GM18519 (cell line): ENCODE measurements at regions not wholly inside any gene's neighbourhood (a gene's known extent, or its start where the extent isn't known, plus 50 kb on each side); places are given as distances from the start of the nearest gene placed in this dataset.

ENCODE experiments used
- ATAC-seq: cut with Tn5 transposase; IDR thresholded peaks from one replicate; pipeline ENCODE4 v1.9.1; 2021; ENCODE audit warnings: mild to moderate bottlenecking, moderate library complexity; ENCODE audit not compliant: unreplicated experiment, low FRiP score

DNA sequence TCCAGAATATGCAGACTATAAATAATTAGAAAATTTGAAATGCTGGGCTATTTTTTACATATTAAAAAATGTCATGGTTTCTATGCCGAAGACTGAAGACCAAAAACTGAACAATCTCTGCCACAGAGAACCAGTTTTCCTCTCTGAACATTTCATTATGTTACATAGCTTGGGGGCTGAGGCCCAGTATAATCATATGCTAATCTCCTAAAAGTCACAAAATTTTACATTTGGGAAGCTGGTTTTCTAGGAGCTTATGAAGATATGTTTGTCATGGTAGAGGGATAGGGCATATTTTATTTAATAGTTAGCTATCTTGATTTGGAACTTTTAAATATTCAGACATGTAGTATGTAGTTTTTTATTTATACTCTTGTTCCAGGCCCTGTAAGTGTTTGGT lies 167.8 kb downstream of the GPAT3 start:
- no peak for ATAC-seq

GRCh38 chr4:83701041-83701440 lies 165.1 kb downstream of the GPAT3 start:
- ATAC-seq = no peak

DNA sequence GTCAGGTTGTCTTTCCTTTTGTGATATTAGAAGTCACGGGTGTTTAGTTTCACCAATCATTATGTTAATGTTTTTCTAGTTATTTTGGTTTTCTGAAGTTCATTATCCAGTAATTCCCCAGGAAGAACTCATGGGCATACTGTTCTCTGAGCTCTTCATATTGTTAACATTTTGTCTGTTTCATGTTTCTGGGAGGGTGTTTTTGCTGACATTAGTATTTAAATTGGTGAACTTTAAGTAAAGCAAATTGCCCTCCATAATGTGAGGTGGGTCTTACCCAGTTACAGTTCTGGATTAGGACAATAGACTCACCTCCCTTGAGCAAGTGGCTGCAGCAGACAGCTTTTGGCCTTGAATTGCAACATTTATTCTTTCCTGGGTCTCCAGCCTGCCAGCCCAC lies 163.4 kb downstream of the GPAT3 start:
- ATAC-seq = no peak

DNA sequence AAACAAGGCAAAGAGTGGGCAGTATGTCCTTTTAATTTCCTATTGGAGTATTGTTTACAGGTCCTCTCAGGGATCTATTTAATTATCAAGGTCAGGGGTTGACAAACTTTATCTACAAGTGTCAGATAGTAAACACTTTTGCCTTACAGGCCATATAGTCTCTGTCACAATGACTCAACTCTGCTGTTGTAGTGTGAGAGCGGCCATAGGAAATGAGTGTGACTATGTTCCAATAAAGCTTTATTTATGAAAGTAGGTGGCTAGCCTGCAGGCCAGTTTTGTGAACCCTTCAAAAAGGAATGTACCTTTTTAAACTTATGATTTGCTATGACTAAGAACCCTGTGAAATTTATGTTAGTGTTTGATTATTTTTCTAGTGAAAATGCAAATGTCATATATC lies 156.1 kb downstream of the GPAT3 start:
- no peak for ATAC-seq

GRCh38 chr4:83686166-83686565 lies 150.3 kb downstream of the GPAT3 start:
- ATAC-seq = no peak

DNA sequence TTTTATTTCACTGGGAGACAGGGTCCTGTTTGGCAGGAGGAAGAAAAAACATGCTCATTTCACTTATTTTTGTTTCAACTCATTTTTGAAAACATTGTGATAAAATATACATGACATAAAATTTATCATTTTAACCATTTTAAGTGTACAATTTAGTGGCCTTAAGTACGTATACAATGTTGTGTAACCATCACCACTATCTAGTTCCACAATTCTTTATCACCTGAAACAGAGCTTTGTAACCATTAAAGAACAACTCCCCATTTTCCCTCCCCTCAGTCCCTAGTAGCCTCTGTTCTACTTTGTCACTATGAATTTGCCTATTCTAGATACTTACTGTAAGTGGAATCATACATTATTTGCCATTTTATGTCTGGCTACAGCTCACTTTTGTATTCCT lies 143.8 kb downstream of the GPAT3 start:
- no peak for ATAC-seq

GRCh38 chr4:83679254-83679653 lies 143.3 kb downstream of the GPAT3 start:
- no peak for ATAC-seq

GRCh38 chr4:83677656-83678055 lies 141.7 kb downstream of the GPAT3 start:
- ATAC-seq = no peak

- ATAC-seq = no peak
These were observed 128.8 kb downstream of the GPAT3 start for GRCh38 chr4:83664741-83665140.

DNA sequence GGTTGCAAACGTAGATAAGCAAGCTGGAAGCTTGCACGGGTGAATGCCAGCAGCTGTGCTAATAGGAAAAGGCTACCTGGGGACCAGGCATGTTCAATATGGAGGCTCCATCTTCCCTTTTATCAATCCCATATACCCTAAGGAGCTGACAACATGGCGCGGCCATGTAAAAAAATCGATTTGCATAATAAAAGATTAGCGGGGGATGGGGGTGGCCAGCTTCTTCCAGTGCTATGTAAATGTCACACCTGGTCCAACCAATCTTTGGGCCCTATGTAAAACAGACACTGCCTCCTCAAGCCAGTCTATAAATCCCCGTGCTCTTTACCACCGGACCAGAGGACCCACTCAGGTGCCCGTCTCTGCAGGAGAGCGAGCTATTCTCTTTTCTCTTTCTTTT lies 128.2 kb downstream of the GPAT3 start:
- ATAC-seq = no peak

GRCh38 chr4:83662204-83662603 lies 126.3 kb downstream of the GPAT3 start:
- no peak for ATAC-seq

GRCh38 chr4:83661359-83661758 lies 125.5 kb downstream of the GPAT3 start:
- ATAC-seq = no peak

- no peak for ATAC-seq
These were observed 124.7 kb downstream of the GPAT3 start for GRCh38 chr4:83660578-83660977.

DNA sequence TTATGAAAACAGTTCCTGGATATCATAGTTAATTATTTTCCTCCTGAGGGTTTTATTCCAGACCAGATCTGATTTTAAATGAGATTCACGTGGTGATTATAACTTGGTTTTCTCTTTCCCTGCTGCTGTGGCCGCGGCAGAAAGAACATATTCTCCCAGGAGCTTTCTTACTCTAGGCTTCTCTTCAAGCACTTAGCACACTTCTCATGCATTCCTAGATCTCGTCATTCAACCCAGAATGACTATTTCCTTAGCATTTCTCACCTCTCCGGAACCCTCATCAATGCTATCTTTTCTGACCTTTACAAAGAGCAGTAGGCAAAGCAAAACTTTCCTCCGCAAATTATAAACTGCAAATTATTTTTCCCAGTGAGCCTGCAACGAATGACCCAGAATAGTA lies 122.9 kb downstream of the GPAT3 start:
- no peak for ATAC-seq

- ATAC-seq = no peak
These were observed 121.4 kb downstream of the GPAT3 start for GRCh38 chr4:83657336-83657735.
